HG03045 (cell line): ENCODE measurements at regions not wholly inside any gene's neighbourhood (a gene's known extent, or its start where the extent isn't known, plus 50 kb on each side); places are given as distances from the start of the nearest gene placed in this dataset.

Experiments
- ATAC-seq: cut with Tn5 transposase; IDR thresholded peaks from one replicate; pipeline ENCODE4 v1.9.1; 2021; ENCODE audit warnings: mild to moderate bottlenecking, moderate library complexity; ENCODE audit not compliant: unreplicated experiment

- ATAC-seq, result no peak
These were observed 117.9 kb upstream of the PRR20G start for GRCh38 chr3:127405791-127406190.

GRCh38 chr3:127405010-127405598 lies 117.3 kb upstream of the PRR20G start:
- no peak for ATAC-seq

GRCh38 chr3:127404221-127405009 lies 116.6 kb upstream of the PRR20G start:
- ATAC-seq, result no peak

- ATAC-seq, result no peak
These were observed 115.9 kb upstream of the PRR20G start for GRCh38 chr3:127403795-127404194.

GRCh38 chr3:127399154-127399553 lies 111.3 kb upstream of the PRR20G start:
- no peak for ATAC-seq

- no peak for ATAC-seq
These were observed 108.6 kb upstream of the PRR20G start for GRCh38 chr3:127396473-127396872.

GRCh38 chr3:127395663-127396355 lies 108.0 kb upstream of the PRR20G start:
- ATAC-seq, result no peak

- no peak for ATAC-seq
These were observed 107.3 kb upstream of the PRR20G start for GRCh38 chr3:127394984-127395662.

GRCh38 chr3:127394031-127394430 lies 106.2 kb upstream of the PRR20G start:
- ATAC-seq, result no peak

- no peak for ATAC-seq
These were observed 105.4 kb upstream of the PRR20G start for GRCh38 chr3:127393131-127393820.

- ATAC-seq, result no peak
These were observed 104.3 kb upstream of the PRR20G start for GRCh38 chr3:127392156-127392490.

- no peak for ATAC-seq
These were observed 103.8 kb upstream of the PRR20G start for GRCh38 chr3:127391436-127392155.

GRCh38 chr3:127390365-127391025 lies 102.6 kb upstream of the PRR20G start:
- ATAC-seq, result no peak

- no peak for ATAC-seq
These were observed 102.1 kb upstream of the PRR20G start for GRCh38 chr3:127389913-127390312.

- no peak for ATAC-seq
These were observed 101.6 kb upstream of the PRR20G start for GRCh38 chr3:127389420-127389819.

- no peak for ATAC-seq
These were observed 100.6 kb upstream of the PRR20G start for GRCh38 chr3:127388427-127388826.

- no peak for ATAC-seq
These were observed 99.8 kb upstream of the PRR20G start for GRCh38 chr3:127387556-127388153.

- ATAC-seq, result no peak
These were observed 99.3 kb upstream of the PRR20G start for GRCh38 chr3:127387119-127387518.

- ATAC-seq, result no peak
These were observed 98.6 kb upstream of the PRR20G start for GRCh38 chr3:127386490-127386889.

GRCh38 chr3:127385540-127385870 lies 97.7 kb upstream of the PRR20G start:
- no peak for ATAC-seq
